NCI-H510A treated with DMSO at 0.1 percent for 48 hours (cell line): ENCODE measurements at regions not wholly inside any gene's neighbourhood (a gene's known extent, or its start where the extent isn't known, plus 50 kb on each side); places are given as distances from the start of the nearest gene placed in this dataset.

Experiments
- DNase-seq: peaks from one replicate; lab custom pipeline; 2025; lab: John Stamatoyannopoulos, UW

DNA sequence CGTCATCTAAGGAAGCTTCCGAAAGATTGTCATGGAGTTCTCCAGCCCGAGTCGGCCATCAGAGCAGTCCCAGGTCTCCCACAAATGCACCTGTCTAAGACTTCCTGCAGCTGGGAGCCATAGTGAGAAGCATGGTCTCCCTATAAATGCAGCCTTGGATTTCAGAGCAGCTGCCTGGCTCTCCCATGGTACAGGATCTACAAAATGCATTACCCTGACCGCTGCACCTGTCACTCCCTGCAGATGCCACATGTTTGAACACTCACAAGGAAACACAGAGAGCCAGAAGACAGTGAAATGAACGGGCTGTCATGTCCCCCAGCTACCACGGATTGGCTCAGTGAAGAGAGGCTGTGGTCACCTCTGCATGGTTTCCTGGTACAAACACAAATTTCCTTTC is 702.7 kb downstream of the MED13L start:
- peak; percentile 55 for DNase-seq

DNA sequence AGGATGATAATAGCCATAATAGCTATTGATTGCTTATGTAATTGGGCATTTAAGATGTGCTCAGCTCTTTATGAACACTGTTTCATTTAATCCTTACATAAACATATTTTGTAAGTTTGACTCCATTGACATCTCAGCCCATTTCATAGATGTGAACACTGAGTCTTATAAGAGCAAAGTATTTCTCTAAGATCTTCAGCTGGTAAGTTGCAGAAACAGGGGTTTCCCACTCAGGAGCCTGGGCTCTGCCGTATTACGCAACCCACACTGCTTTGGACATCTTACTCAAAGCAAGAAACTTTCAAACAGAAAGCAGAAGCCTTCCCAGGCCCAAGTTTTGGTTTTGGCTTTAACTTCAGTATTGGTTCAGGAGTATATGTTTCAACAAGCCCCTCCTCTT is 705.1 kb downstream of the MED13L start:
- no peak for DNase-seq

DNA sequence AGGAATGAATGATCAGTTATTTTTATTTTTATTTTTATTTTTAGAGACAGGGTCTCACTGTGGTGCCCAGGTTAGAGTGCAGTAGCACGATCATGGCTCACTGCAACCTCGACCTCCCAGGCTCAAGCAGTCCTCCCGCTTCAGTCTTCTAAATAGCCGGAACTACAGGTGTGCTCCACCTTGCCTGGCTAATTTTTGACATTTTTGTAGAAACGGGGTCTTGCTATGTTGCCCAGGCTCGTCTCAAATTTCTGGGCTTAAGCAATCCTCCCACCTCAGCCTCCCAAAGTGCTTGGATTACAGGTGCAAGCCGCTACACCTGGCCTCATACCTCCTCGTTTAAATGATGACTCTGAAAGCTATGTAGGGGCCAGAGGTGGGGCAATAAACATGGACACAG is 706.0 kb downstream of the MED13L start:
- no peak for DNase-seq

DNA sequence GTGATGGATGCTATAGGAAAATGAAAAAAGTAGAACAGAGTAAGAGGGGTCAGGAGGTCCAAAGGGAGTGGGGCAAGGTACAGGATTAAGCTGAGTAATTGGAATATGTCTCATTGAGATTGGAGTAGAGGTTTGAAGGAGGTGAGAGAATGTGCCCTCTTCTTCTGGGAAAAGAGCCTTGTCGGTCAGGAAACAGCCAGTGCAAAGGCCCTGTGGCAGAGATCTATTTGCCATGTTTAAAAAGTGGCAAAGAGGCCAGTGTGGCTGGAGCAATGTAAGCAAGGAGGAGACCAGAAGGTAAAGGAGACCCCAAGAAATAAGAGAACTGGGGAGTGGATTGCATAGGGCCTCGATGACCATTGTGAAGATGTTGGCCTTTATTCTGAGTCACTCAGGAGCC is 706.5 kb downstream of the MED13L start:
- no peak for DNase-seq

DNA sequence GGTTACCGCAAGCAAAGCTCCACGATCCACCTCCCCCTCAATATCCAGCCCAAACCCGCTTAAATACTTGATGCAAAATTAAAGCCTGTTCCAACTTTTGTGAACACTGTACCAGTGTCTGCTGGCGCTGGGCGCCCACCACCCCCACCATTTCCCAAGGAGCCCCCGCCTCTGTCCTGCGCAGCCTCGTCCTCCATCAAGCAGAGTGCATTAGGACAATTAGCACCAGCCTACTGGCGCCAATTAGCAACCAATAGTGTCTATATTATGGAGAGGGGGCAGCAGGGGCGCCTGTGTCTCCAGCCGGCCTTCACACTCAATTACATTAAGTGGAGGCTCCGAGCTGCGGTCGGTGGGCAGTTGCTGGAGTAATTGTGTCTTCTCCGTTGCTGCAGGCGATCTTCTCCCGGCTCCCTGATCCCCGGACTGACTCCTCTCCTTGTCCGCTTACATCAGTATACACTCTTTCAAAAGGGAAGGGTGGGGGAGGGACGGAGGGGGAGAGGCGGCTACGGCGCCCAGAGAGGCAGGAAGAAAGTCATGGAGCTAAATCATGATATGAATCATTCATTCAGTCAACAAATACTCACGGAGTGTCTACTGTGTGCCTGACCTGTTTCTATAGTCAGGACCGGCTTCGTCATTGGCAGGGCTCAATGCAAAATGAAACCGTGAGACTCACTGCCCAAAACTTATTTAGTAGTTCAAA is 707.3 kb downstream of the MED13L start:
- no peak for DNase-seq

DNA sequence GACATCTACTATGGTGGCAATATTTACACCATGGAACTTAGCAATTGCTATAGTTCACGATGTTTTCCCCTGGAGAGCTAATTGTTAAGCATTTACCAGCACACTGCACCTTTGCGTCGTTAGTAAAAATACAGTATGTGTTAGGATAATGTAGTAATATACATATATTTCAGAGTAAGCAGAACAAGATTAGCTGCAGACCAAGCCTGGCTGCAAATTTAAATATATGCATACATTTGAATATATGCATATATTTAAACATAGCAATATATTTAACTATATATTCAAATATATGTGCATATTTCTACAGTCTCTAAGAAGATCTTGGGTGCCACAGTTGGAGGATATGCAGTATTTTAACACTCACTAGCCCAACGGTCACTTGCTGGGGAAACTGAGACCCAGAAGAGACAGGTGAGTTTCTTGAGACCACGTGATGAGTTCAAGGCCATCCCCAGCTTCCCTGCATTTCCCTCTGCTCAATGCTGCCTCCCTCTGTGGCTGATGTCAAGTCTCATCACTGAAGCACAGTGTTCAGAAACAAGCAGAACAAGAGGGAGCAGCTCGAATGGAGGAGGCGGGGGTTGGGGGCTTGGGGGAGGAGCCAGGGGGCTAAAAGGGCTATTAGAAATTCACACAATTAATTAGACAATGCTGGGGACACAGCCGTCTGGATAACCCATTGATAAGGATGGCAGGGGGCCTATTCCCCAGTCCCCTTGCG is 708.0 kb downstream of the MED13L start:
- no peak for DNase-seq

DNA sequence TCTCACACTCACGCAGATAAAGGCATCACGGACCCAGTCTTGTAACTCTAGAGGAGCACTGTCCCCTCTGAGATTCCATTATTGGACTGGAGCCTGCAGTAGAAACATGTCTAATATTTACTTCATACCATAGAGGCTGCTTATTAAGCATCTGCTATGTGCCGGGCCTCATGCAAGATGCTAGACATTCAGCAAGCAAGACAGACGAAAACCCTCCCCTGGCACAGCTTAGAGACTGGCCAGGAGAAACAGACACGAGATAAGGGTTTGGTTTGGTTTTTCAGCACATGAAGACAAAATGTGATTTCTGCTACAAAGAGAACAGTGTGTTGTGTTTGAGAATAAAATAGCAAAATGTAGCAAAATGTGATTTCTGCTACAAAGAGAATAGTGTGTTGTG is 719.2 kb downstream of the MED13L start:
- no peak for DNase-seq

DNA sequence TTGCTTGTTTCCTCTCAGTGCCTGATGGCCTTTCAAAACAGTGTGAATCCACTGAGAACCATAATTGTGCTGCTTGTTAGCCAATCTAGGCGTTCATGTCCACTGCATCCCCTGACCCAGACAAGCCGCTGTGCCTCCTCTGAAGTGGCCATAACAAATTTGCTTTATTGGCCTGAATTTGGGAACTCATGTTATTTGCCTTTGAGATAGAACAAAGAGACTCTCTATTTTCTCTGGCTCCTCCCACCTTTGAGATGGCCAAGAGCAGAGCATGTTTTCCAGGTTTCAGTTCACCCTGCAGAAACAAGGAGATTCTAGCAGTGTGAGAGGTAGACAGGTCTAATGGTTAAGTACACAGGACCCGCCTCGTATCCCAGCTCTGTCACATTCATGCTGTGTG is 723.9 kb downstream of the MED13L start:
- DNase-seq, result no peak

DNA sequence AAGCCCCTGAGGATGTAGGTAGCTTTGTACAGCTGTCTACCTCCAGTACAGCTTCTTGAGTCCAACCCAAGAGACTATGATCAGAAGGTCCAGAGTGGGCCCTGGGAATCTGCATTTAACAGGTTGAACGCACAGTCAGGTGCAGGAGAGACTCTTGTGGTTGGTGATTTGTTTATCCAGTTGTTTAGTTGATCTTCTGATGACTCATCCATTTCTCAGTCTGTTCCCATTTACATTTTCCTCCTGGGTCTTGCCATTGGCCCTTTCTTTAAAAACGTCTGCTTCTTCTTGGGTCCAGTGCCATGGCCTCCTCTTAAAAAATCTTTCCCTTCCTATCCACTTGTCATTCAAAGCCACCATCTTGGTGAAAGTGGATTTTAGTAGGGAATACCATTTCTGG is 734.2 kb downstream of the MED13L start:
- DNase-seq, result no peak

DNA sequence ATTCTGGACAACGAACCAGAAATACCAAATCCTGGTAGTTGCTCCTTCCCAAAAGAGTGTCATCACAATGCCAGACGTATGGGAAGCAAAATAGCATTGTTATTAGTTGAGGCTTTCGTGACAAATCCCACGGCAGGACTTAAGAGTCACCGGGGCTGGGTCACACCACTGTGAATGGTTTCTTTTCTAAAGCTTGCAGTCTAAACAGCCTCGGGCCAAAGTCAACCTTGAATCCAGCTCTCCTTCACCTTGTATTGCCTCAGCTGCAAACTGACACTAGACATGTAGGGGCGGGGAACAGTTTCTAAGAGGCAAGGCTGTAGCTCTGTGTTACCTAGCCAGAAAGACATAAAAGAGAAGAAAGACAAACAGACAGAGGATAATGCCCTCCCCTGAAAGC is 734.8 kb downstream of the MED13L start:
- no peak for DNase-seq

DNA sequence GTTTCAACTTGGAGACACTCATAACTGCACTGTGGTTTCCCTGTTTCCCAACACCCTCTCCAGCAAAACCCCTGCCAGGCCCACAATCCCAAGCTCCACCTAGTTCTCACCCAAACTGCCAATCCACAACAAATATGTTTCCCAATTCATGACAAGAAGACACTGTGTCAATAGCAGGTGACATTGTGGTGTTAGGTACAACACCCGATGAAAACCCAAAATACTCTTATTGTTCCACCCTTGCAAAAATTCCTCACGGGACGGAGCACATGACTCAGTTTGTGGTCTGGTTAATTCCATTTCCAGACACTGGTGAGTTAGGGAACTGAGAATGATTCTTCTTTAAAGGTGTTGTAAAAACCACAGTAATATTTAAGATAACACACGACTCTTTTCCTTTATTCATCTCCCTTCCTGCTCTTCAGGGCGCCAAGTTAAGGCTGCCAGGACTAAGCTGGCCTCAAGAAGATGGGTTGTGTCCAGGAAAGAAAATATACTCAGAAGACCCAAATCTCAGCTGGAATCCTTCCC is 735.5 kb downstream of the MED13L start:
- DNase-seq, result no peak

DNA sequence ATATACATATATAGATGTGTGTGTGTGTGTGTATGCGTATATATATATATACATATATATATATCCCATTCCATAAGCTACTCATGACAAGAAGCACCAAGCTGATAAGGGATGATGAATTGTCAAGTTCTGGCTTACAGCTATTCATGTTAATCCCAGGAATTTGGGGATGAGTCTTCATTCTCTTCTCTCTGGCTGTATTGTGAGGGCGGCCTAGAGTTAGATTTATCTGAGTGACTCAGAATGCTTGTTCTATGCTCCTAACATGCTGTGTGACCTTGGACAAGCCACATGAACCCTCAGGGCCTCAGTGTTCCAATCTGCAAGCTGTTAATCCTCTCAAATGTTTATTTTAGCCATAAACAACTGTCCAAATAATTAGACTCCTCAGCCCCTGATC is 749.0 kb downstream of the MED13L start:
- DNase-seq, result no peak

DNA sequence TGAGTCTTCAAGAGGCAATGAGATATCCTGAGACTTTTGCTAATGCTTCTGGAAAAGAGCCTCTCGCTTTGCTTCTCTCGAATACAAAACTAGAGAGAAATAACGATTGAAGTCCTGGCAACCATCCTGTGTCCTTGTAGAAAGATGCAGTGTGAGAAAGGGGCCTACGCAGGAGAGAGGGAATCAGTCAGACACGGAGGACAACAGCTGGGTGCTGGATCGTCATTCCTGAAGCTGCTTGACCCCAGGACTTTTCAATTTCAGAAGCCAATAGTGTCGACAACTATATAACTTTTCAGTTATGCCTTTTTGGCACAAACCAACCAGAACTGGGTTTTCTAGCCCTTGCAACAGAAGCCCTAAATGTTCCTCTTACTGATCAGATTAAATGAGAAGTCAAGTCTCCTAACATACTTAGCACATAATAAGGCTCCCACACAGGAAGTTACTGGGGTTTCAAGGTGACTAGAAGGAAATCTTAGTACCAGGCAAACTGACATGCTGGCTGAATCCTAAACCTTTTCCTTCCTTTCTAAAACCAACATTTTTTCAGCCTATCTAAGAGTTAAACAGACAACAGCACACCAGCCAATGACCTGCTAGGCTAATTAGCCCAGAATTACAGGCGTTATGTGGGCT is 755.6 kb downstream of the MED13L start:
- no peak for DNase-seq

DNA sequence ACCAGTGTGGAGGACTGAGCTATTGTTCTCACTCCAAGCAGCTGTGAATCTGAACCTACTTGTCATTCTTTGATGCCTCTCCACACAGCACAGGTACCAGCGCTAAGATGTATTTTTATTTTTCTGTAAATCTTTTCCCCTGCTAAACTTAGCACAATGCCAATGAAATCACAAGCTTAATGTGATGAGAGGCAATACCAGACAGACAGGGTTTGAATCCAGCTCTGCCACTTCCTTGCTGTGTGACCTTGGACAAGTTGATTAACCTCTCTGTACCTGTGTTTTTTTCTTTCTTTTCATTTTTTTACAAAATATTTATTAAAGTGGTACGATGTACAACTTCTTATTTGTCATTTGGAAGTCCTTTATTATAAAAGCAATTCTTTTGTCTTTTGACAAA is 757.6 kb downstream of the MED13L start:
- DNase-seq, result no peak

DNA sequence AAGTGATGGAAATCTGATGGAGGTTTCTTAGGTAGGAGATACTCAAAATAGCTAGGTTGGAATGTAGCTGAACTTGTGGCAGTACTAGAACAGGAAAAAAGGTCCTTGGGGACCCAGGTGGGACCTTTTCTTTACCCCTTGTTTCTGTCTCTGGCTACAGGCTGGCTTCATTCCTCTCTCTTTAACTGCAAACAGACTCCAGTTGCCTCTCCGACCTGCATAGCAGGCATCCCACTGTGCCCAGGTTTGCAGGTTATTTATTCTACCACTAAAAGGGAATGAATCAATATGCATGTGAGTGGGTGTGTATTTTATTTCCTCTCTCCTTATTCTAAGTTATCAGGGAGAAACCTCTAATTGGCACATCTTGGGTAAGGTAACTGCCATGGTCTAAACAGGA is 758.1 kb downstream of the MED13L start:
- no peak for DNase-seq

DNA sequence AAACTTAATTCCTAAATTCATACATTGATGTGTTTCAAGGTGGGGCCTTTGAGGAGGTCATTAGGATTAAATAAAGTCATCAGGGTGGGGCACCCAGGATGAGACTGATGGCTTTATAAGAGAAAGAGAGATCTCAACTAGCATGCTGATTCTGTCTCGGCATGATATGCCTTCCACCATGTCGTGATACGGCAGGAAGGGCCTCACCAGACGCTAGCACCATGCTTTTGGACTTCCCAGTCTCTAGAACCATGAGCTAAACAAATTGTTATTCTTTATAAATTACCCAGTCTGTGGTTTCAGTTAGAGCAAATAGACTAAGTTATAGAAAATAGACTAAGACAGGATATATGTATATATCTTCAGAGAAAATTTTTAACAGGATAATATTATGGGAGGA is 759.6 kb downstream of the MED13L start:
- DNase-seq, result no peak

DNA sequence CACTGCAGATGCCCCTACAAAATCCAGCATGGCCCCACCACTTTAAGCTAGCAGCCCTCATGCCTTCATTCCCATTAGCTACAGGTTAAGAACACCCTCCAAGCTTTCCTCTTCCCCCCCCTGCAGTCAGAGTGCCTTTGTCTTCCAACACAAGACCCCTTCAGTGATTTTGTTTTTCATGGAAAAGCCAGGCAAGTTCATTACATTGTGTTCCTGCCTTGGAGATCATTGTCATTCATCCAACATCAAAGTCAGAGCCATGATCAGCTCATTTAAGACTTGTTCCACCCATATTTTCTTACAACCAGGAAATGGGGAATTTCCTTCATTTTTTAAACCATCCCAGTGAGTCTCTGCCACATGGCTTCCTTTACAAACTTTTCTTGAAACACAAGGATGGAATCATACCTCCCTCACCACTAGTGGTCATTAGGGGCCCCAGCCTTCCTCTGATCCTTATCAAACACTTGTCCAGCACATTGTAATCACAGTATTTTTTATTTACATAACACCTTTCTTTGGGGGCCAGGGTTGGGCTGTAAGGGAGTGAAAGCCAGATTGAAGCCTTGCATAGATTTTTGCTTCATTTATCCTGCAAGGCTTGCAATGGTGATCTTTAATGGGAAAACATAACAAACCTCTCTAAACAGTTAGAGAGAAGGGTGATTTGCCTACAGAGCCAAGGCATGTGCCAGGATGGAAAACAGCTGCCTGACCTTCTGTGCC is 765.3 kb downstream of the MED13L start:
- DNase-seq, result no peak

DNA sequence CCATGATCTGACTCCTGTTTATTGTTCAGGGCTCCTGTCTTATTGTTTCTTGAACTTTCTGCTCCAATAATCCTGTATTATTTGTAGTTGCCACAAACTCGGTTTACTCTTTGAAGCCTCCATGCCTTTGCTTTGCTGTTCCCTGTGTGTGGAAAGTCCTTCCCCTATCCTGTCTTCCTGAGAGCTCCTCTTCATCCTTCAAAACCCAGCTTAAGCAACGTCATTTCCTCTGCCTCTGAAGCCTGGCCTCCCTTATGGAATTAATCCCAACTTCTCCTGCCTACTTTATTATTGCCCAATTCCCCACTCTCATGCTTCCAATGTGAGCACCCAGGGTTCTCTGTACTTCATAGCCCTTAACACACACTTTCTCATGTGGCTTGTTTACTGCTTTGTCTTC is 766.2 kb downstream of the MED13L start:
- DNase-seq, result no peak

DNA sequence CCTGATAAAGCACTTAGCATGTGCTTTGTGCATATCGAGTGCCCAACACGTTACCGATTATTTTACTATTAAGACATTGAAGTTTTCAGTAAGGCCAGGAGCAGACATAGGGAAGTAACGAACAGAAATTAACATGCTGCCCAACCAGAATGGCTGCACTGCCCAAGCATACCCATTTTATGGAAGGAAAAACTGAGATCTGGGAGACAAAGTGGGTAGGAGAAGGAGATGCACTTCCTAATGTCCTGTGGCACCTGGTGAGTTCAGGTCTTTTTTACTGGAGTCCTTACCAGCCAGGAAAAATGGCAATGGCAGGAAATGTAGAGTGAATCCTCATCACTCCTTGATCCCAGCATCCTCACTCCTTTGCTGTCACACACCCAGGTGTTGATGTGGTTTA is 768.5 kb downstream of the MED13L start:
- DNase-seq, result no peak

DNA sequence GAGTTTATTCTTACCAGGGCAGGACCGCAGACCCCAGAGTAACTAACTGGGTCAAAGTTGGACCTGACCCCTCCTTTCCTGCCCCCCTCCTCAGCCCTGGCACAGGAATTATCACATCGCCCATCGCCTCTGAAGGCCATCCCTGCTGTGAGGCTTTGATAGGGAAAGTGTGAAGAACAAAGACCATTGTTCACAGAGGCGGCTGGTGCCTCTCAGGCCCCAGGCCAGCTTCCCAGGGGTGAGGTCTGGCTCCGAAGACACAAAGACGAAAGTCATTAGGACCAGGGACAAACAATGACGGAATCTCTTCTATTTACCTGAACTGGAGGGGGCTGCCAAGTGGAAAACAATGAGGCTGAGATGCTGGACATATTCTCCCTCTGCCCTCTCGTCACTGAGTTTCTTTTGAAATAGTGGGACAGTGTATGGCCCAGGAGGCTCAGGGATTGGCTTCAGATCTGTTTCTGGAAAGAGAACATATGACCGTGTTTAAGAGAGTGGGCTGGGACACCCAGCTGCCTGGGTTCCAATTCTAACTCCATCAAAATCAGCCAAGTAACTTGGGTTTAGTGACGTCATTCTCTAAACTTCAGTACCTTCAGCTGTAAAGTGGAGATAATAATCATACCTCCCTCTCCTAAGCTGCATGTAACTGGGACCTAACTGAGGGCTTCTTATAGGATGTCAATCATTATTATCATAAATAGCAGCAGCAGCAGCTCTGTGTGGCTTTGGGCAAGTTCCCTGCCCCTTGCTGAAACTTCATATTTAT is 769.4 kb downstream of the MED13L start:
- no peak for DNase-seq

DNA sequence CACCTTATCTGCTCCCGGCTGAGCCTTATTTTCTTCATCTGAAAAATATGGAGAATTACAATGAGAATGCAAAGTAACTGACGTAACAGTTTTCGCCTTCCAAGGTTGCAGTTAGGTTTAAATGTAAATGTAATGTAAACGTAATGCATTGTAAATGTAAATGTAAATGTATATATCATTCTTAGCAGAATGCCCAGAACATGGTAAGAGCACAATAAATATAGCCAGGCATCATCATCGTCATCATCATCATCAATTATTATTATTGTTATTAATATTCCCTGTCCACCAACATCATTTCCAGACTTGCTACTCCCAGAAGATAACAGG is 770.0 kb downstream of the MED13L start:
- DNase-seq, result no peak
